Chondrocyte (in vitro differentiated cells): ENCODE measurements at regions not wholly inside any gene's neighbourhood (a gene's known extent, or its start where the extent isn't known, plus 50 kb on each side); places are given as distances from the start of the nearest gene placed in this dataset.

Experiments used
- DNase-seq: peaks from one replicate; pipeline ENCODE4 v3.0.0; 2021; ENCODE audit warnings: mixed read lengths, low spot score
- H3K27ac Mint-ChIP-seq: one replicate; pipeline ENCODE4 v1.8.0; 2021; ENCODE audit warnings: mild to moderate bottlenecking, moderate library complexity, mixed read lengths; ENCODE audit not compliant: unreplicated experiment
- H3K27me3 Mint-ChIP-seq: 2 replicates; pipeline ENCODE4 v1.8.0; 2021; ENCODE audit warnings: low read depth, mixed read lengths
- H3K36me3 Mint-ChIP-seq: 2 replicates; pipeline ENCODE4 v1.8.0; 2021; ENCODE audit warnings: low read depth, mixed read lengths
- H3K4me1 Mint-ChIP-seq: 2 replicates; pipeline ENCODE4 v1.8.0; 2021; ENCODE audit warnings: low read depth, mild to moderate bottlenecking, mixed read lengths
- H3K4me3 Mint-ChIP-seq: one replicate; pipeline ENCODE4 v1.8.0; 2021; ENCODE audit warnings: mild to moderate bottlenecking, moderate library complexity, mixed read lengths; ENCODE audit not compliant: unreplicated experiment
- H3K9me3 Mint-ChIP-seq: 2 replicates; pipeline ENCODE4 v1.8.0; 2021; ENCODE audit warnings: low read depth, mixed read lengths
- CTCF ChIP-seq: fragments of 200-600 bp; sonication (generic); IDR thresholded peaks from 2 replicates; pipeline ENCODE4 v1.5.0; 2021; ENCODE audit warnings: antibody characterized with exemption, mild to moderate bottlenecking, moderate library complexity

GRCh38 chrX:940691-941090, 271.8 kb downstream of the CRLF2 start:
- Mint-ChIP-seq H3K9me3 (no peaks in the 10 kb centered on the region), H3K4me1 (no peaks in the 10 kb centered on the region), H3K36me3 (no peaks in the 10 kb centered on the region), H3K4me3 (no peak overlapping the region), H3K27ac (no peak overlapping the region), H3K27me3 (peaks cover 30% of the 10 kb centered on the region)
- no peak for TF ChIP-seq CTCF
- no peak for DNase-seq

GRCh38 chrX:936979-937769, 275.3 kb downstream of the CRLF2 start:
- Mint-ChIP-seq H3K36me3 (no peaks in the 10 kb centered on the region), H3K9me3 (no peaks in the 10 kb centered on the region), H3K4me3 (no peak overlapping the region), H3K27me3 (peaks cover 26% of the 10 kb centered on the region), H3K4me1 (no peaks in the 10 kb centered on the region), H3K27ac (no peak overlapping the region)
- DNase-seq = no peak
- TF ChIP-seq CTCF = no peak

- Mint-ChIP-seq H3K4me1 (no peaks in the 10 kb centered on the region), H3K36me3 (no peaks in the 10 kb centered on the region), H3K4me3 (no peak overlapping the region), H3K27me3 (peaks cover 2% of the 10 kb centered on the region), H3K9me3 (no peaks in the 10 kb centered on the region), H3K27ac (no peak overlapping the region)
- DNase-seq = no peak
- no peak for TF ChIP-seq CTCF
Observed at GRCh38 chrX:933611-934010, 278.8 kb downstream of the CRLF2 start.

GRCh38 chrX:928606-929005, 283.8 kb downstream of the CRLF2 start:
- DNase-seq = no peak
- Mint-ChIP-seq H3K36me3 (no peaks in the 10 kb centered on the region), H3K4me1 (no peaks in the 10 kb centered on the region), H3K27me3 (no peaks in the 10 kb centered on the region), H3K9me3 (peaks cover 5% of the 10 kb centered on the region), H3K4me3 (no peak overlapping the region), H3K27ac (no peak overlapping the region)
- no peak for TF ChIP-seq CTCF

GRCh38 chrX:926991-927390, 285.5 kb downstream of the CRLF2 start:
- TF ChIP-seq CTCF = no peak
- Mint-ChIP-seq H3K4me3 (no peak overlapping the region), H3K9me3 (peaks cover 5% of the 10 kb centered on the region), H3K27ac (no peak overlapping the region), H3K27me3 (no peaks in the 10 kb centered on the region), H3K4me1 (no peaks in the 10 kb centered on the region), H3K36me3 (no peaks in the 10 kb centered on the region)
- no peak for DNase-seq
